Breast epithelium (tissue), 4 donors: ENCODE measurements at regions not wholly inside any gene's neighbourhood (a gene's known extent, or its start where the extent isn't known, plus 50 kb on each side); places are given as distances from the start of the nearest gene placed in this dataset.

Source experiments
- DNase-seq, 2 donors: peaks; one replicate each; pipeline ENCODE4 v3.0.0-alpha.2; 2019; ENCODE audit warnings: low spot score in 2 of 2
- H3K27ac ChIP-seq, 2 donors: fragments of 200-600 bp; sonication (generic) in 1 of 2; one replicate each; pipeline ENCODE4 v1.5.1; 2016 to 2019; ENCODE audit warnings: mild to moderate bottlenecking in 1 of 2
- H3K27me3 ChIP-seq, 2 donors: fragments of 200-600 bp; sonication (generic) in 1 of 2; one replicate each; pipeline versions ENCODE4 v1.5.1 to v1.6.0; 2017 to 2019; ENCODE audit warnings: control low read depth in 1 of 2, mild to moderate bottlenecking in 1 of 2
- H3K36me3 ChIP-seq: fragments of 200-600 bp; one replicate; pipeline ENCODE4 v1.5.1; 2019
- H3K4me1 ChIP-seq, 2 donors: fragments of 200-600 bp; sonication (generic); one replicate each; pipeline ENCODE4 v1.5.1; 2016 to 2019; ENCODE audit warnings: control low read depth in 1 of 2
- H3K4me3 ChIP-seq, 3 donors: fragments of 200-600 bp; sonication (generic); 1 replicate in 2 of 3; 2 replicates in 1 of 3; pipeline ENCODE4 v1.5.1; 2016 to 2019; ENCODE audit warnings: mild to moderate bottlenecking in 3 of 3, moderate library complexity in 2 of 3
- H3K9me3 ChIP-seq, 2 donors: fragments of 200-600 bp; sonication (generic) in 1 of 2; one replicate each; pipeline ENCODE4 v1.5.1; 2016 to 2019; ENCODE audit warnings: control low read depth in 1 of 2
- POLR2A ChIP-seq: fragments of 450-650 bp; IDR thresholded peaks from one replicate; pipeline ENCODE4 v1.6.1; 2016; ENCODE audit warnings: antibody characterized with exemption, mild to moderate bottlenecking, moderate library complexity
- POLR2AphosphoS5 ChIP-seq, 3 donors: sonication (generic); formaldehyde crosslinking; IDR thresholded peaks; one replicate each; pipeline ENCODE4 v1.6.1; 2017; ENCODE audit warnings: antibody characterized with exemption in 3 of 3
- intact Hi-C: fragments of 100-400 bp; cut with DNase I; formaldehyde crosslinking; loops from one replicate; pipeline ENCODE4 v1.15.1; 2023; ENCODE audit warnings: low total_unique reads
- TF ChIP-seq, protein P1 (sequence below), 3 donors: fragments of 450-650 bp; IDR thresholded peaks; one replicate each; pipeline ENCODE4 v1.5.1; 2016 to 2017; ENCODE audit warnings: antibody characterized with exemption in 3 of 3, mild to moderate bottlenecking in 3 of 3, moderate library complexity in 3 of 3

DNA sequence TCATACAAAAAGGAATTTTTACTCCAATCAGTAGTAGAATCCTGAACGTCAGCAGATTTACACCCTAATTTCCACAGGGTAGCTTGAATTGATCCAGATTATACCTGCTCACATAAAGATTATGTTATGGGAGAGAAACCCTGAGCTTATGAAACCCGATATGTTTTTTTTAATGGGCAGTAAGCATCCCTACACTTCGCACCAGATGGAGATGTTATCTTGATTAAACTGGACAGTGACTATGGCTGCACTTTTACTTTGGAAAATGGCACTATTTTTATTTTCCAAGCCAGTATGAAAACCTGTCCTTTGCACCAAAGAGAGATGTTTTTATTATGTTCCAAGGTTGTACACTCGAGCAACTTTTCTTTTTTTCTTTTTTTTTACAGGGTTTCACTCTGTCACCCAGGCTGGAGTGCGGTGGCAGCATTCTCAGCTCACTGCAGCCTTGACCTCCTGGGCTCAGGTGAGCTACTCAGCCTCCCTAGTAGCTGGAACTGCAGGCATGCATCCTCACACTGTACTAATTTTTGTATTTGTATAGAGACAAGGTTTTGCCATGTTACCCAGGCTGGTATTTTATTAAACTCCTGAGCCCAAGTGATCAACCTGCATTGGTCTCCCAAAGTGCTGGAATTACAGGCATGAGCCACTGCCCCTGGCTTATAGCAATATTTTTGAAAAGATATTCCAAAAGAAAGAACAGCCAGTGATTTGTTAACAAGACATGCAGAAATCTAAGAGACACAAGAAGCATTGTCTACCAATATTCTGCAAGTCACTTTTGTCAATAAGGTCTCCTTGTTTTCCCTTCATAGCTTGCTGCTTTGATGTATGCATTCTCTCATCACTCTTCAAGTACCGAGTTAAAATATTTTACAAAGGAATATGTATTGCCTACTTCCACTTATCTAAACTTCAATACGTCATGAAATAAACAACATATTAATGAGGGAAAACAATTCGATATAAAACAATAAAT is 1412.6 kb downstream of the ZPLD1 start:
- Histone ChIP-seq H3K4me1 (no peaks in the 10 kb centered on the region), H3K9me3 (no peaks in the 10 kb centered on the region), H3K27ac (no peak overlapping the region), H3K4me3 (no peak overlapping the region), H3K36me3 (no peaks in the 10 kb centered on the region), H3K27me3 (no peaks in the 10 kb centered on the region)
- TF ChIP-seq, protein P1, sequence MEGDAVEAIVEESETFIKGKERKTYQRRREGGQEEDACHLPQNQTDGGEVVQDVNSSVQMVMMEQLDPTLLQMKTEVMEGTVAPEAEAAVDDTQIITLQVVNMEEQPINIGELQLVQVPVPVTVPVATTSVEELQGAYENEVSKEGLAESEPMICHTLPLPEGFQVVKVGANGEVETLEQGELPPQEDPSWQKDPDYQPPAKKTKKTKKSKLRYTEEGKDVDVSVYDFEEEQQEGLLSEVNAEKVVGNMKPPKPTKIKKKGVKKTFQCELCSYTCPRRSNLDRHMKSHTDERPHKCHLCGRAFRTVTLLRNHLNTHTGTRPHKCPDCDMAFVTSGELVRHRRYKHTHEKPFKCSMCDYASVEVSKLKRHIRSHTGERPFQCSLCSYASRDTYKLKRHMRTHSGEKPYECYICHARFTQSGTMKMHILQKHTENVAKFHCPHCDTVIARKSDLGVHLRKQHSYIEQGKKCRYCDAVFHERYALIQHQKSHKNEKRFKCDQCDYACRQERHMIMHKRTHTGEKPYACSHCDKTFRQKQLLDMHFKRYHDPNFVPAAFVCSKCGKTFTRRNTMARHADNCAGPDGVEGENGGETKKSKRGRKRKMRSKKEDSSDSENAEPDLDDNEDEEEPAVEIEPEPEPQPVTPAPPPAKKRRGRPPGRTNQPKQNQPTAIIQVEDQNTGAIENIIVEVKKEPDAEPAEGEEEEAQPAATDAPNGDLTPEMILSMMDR (IDR thresholded peaks at IDR 0.05), result no peak
- no peak for TF ChIP-seq POLR2AphosphoS5 (IDR thresholded peaks at IDR 0.05)
- TF ChIP-seq POLR2A, result no peak
- DNase-seq, result no peak
- intact Hi-C loops, result no loop called here

DNA sequence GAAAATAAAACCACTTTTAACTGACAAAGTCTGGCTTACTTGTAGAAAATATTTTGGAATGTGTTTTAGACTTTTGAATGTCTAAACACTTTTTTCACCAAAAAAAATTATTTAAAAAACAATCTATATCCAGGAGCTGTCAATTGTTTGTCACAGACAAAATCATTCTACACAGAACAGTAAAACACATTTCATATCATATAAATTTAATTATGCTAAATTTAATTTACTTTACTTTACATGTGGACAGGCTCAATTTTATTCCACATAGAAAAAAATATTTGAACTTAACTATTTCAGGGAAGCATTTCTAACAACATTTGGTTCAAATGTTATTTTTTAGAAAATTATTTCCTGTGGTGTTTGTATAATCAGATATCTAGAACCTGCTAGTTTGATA is 1417.0 kb downstream of the ZPLD1 start:
- DNase-seq, result no peak
- TF ChIP-seq, protein P1 (IDR thresholded peaks at IDR 0.05), result no peak
- TF ChIP-seq POLR2AphosphoS5 (IDR thresholded peaks at IDR 0.05) (no peak), POLR2A (no peak)

DNA sequence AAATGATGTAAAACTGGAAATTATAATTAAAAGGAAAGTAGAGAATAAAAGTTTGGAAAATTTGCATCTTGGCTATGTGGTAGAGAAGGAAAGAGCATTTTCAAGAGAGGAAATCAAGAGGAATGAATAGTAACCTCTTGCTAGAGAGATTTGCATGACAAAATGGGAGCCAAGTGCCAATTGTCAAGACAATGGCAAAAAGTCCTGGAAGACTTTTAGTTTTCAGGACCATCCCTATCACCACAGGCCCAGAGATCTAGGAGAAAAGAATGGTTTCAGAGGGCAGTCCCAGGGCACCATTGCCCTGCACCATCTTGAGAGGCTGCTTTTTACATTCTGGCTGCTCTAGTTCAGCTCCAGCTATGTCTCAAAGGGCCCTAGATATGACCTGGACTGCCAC is 1427.6 kb downstream of the ZPLD1 start:
- no peak for TF ChIP-seq POLR2AphosphoS5 (IDR thresholded peaks at IDR 0.05)
- TF ChIP-seq, protein P1 (IDR thresholded peaks at IDR 0.05), result no peak
- no peak overlapping the region for H3K4me3 ChIP-seq
- H3K27me3 ChIP-seq, result no peaks in the 10 kb centered on the region
- no peaks in the 10 kb centered on the region for H3K4me1 ChIP-seq
- H3K36me3 ChIP-seq, result no peaks in the 10 kb centered on the region
- no peaks in the 10 kb centered on the region for H3K9me3 ChIP-seq
- intact Hi-C loops, result no loop called here
- no peak for DNase-seq
- no peak overlapping the region for H3K27ac ChIP-seq

More for the DNA sequence above, 1417.0 kb downstream of the ZPLD1 start:
- H3K27me3 ChIP-seq, result no peaks in the 10 kb centered on the region
- H3K27ac ChIP-seq, result no peak overlapping the region
- intact Hi-C loops, result no loop called here
- no peaks in the 10 kb centered on the region for H3K4me1 ChIP-seq
- no peaks in the 10 kb centered on the region for H3K36me3 ChIP-seq
- no peaks in the 10 kb centered on the region for H3K9me3 ChIP-seq
- H3K4me3 ChIP-seq, result no peak overlapping the region

DNA sequence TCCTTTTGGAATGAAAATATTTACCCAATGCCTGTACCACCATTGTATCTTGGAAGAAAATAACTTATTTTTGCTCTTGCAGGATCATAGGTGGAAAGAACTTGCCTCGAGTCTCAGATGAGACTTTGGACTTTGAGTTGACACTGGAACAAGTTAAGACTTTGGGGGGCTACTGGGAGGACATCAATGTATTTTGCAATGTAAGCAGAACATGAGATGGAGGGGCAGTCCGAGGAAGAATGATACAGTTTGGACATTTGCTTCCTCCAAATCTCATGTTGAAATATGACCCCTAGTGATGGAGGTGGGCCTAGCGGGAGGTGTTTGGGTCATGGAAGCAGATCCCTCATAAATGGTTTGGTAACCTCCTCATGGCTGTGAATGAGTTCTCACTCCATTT is 1428.6 kb downstream of the ZPLD1 start:
- TF ChIP-seq POLR2A, result no peak
- TF ChIP-seq, protein P1 (IDR thresholded peaks at IDR 0.05), result no peak
- no peak for TF ChIP-seq POLR2AphosphoS5 (IDR thresholded peaks at IDR 0.05)
- H3K9me3 ChIP-seq, result no peaks in the 10 kb centered on the region
- H3K27me3 ChIP-seq, result no peaks in the 10 kb centered on the region
- intact Hi-C loops, result no loop called here
- DNase-seq, result no peak
- H3K27ac ChIP-seq, result no peak overlapping the region
- H3K4me3 ChIP-seq, result no peak overlapping the region
- no peaks in the 10 kb centered on the region for H3K36me3 ChIP-seq
- H3K4me1 ChIP-seq, result no peaks in the 10 kb centered on the region

DNA sequence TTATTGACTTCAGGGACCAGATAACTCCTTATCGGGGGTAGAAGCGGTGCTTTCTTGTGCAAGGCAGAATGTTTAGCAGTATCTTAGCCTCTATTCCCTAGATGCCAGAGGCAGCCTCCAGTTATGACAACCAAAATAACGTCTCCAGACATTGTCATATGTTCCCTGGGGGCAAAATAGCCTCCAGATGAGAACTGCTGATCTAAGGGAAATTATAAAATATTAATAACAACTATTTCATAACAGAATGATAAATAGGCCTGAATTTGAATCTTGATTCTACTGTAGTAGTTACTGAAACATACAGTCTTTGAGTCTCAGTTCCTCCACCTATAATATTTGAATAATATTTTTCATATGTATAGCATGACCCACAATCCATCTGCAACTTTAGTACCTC is 1431.3 kb downstream of the ZPLD1 start:
- Histone ChIP-seq H3K9me3 (no peaks in the 10 kb centered on the region), H3K36me3 (no peaks in the 10 kb centered on the region), H3K27me3 (no peaks in the 10 kb centered on the region), H3K4me1 (no peaks in the 10 kb centered on the region), H3K27ac (no peak overlapping the region), H3K4me3 (no peak overlapping the region)
- intact Hi-C loops, result no loop called here
- no peak for DNase-seq
- TF ChIP-seq, protein P1 (IDR thresholded peaks at IDR 0.05), result no peak
- TF ChIP-seq POLR2AphosphoS5 (IDR thresholded peaks at IDR 0.05), result no peak
- no peak for TF ChIP-seq POLR2A
